Erythroblast (primary cell): ENCODE measurements at regions not wholly inside any gene's neighbourhood (a gene's known extent, or its start where the extent isn't known, plus 50 kb on each side); places are given as distances from the start of the nearest gene placed in this dataset.

Experiments
- GATA1 ChIP-seq: IDR thresholded peaks from 2 replicates; pipeline ENCODE4 v1.6.1; 2011; ENCODE audit warnings: low read depth, mild to moderate bottlenecking, control low read depth, low read length, moderate library complexity
- POLR2A ChIP-seq: IDR thresholded peaks from 2 replicates; pipeline ENCODE4 v1.6.1; 2011; ENCODE audit warnings: mild to moderate bottlenecking, low read length

DNA sequence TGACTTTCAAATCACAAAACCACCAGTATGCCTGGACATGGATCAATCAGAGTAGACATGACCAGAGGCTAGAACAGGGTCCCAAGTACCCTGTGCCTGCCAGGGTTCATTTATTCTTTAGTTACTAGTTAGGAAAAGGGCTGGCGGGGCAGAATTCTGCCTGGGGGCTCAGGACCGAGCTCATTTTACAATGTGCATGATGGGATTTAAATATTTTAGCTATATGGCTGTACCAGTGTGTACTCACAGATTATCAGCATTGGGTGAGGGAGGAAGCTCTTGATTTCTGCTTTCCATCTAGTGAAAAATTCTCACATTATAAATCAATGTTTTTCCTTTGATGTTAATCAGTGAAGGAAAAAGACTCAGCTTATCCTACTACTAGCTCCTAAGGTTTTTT is 1511.1 kb downstream of the EFNA5 start:
- TF ChIP-seq POLR2A (no peak), GATA1 (no peak)
